ENCODE measurements at regions not wholly inside any gene's neighbourhood (a gene's known extent, or its start where the extent isn't known, plus 50 kb on each side); places are given as distances from the start of the nearest gene placed in this dataset.

DNA sequence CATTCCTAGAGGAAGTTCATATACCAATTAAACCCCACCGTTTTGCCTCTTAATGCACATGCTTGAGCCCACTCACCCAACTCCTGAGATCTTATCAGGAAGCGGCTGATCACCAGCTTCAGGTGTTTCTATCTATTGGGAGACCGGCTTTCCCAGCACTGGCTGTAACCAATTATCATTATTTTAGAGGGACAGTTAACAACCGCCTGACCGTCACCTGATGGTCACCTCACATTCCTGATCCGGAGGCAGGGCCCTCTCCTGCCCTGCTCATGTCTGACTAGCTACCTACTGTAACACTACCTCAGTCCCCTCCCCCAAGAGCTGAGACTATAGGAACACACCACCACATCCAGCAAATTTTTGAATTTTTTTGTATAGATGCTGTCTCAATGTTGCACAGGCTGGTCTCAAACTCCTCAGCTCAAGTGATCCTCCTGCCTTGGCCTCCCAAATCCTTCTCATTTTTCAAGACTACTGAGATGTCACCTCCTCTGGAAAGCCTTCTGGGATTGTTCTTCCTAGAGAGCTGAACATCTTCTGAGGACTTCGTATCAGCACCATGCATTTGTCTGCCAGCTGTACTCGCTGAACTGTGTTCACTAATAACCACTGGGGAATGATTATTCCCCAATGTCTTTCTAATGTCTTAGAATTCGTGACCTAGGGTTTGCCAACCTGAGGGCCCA, 84.8 kb downstream of the LSM3 start:
- no peak for TF ChIP-seq POLR2A (IDR thresholded peaks at IDR 0.05; ENCODE audit: control extremely low read depth in 1 of 2, low read depth in 2 of 2, low read length in 2 of 2)
- TF ChIP-seq, protein P1, sequence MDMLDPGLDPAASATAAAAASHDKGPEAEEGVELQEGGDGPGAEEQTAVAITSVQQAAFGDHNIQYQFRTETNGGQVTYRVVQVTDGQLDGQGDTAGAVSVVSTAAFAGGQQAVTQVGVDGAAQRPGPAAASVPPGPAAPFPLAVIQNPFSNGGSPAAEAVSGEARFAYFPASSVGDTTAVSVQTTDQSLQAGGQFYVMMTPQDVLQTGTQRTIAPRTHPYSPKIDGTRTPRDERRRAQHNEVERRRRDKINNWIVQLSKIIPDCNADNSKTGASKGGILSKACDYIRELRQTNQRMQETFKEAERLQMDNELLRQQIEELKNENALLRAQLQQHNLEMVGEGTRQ (IDR thresholded peaks at IDR 0.05; ENCODE audit: low read length) = no peak
- no peak for TF ChIP-seq NRF1 (IDR thresholded peaks at IDR 0.05; ENCODE audit: low read depth, low read length)
- TF ChIP-seq SP1 (IDR thresholded peaks at IDR 0.05; ENCODE audit: low read depth, low read length) = no peak
- TF ChIP-seq POLR2AphosphoS5 (IDR thresholded peaks at IDR 0.05; ENCODE audit: low read depth, low read length) = no peak

All from H1 (cell line).